GM12878 (cell line): ENCODE measurements at regions not wholly inside any gene's neighbourhood (a gene's known extent, or its start where the extent isn't known, plus 50 kb on each side); places are given as distances from the start of the nearest gene placed in this dataset.

Experiments used
- CTCF ChIP-seq, 3 experiments: IDR thresholded peaks in 2 of 3; conservative IDR thresholded peaks in 1 of 3; 2 replicates each; pipeline ENCODE4 v1.5.1; 2011; ENCODE audit warnings: low read depth in 3 of 3, low read length in 3 of 3, mild to moderate bottlenecking in 3 of 3, control low read depth in 2 of 3, moderate library complexity in 2 of 3, inconsistent platforms in 1 of 3, mixed read lengths in 1 of 3; ENCODE audit not compliant: control insufficient read depth in 2 of 3, insufficient read depth in 1 of 3; ENCODE audit errors: extremely low read depth in 1 of 3
- EED ChIP-seq: sonication (generic); IDR thresholded peaks from 2 replicates; pipeline ENCODE4 v1.6.1; 2016; ENCODE audit warnings: antibody characterized with exemption, low read depth
- ESRRA ChIP-seq: IDR thresholded peaks from 2 replicates; pipeline ENCODE4 v1.6.1; 2012; ENCODE audit warnings: mild to moderate bottlenecking, low read length, improper control_type of control experiment
- FOXK2 ChIP-seq: fragments of 450-650 bp; IDR thresholded peaks from 2 replicates; pipeline ENCODE4 v1.6.1; 2017; ENCODE audit warnings: mild to moderate bottlenecking, moderate library complexity
- MXI1 ChIP-seq: fragments of 150-350 bp; IDR thresholded peaks from 2 replicates; pipeline ENCODE4 v1.6.1; 2011; ENCODE audit warnings: low read depth, mild to moderate bottlenecking, inconsistent platforms, low read length, improper control_type of control experiment
- NFIC ChIP-seq: IDR thresholded peaks from 2 replicates; pipeline ENCODE4 v1.6.1; 2012; ENCODE audit warnings: low read depth, mild to moderate bottlenecking, inconsistent platforms, low read length, moderate library complexity
- POLR2A ChIP-seq: IDR thresholded peaks from 2 replicates; pipeline ENCODE4 v1.6.1; 2011; ENCODE audit warnings: low read depth, mild to moderate bottlenecking, low read length
- POLR2AphosphoS5 ChIP-seq: IDR thresholded peaks from 2 replicates; pipeline ENCODE4 v1.6.1; 2011; ENCODE audit warnings: mild to moderate bottlenecking, low read length, inconsistent platforms
- REST ChIP-seq: IDR thresholded peaks from 2 replicates; pipeline ENCODE4 v1.6.1; 2012; ENCODE audit warnings: mild to moderate bottlenecking, low read depth, low read length
- RFX5 ChIP-seq: IDR thresholded peaks from 2 replicates; pipeline ENCODE4 v1.6.1; 2011; ENCODE audit warnings: low read depth, low read length, improper control_type of control experiment
- SMAD1 ChIP-seq: fragments of 450-650 bp; IDR thresholded peaks from 2 replicates; pipeline ENCODE4 v1.6.1; 2018; ENCODE audit warnings: mild to moderate bottlenecking, low read depth; ENCODE audit not compliant: partially characterized antibody

- no peak for TF ChIP-seq REST
- peak; percentile 47; the same call in 1 of the 2 replicates for TF ChIP-seq POLR2A
- TF ChIP-seq MXI1, result peak; percentile 94
- TF ChIP-seq SMAD1, result no peak
- no peak for TF ChIP-seq EED
- TF ChIP-seq CTCF (IDR thresholded peaks at IDR 0.05 in 2 of 3, conservative IDR thresholded peaks at IDR 0.05 in 1 of 3; ENCODE audit: control insufficient read depth in 2 of 3, extremely low read depth in 1 of 3, insufficient read depth in 1 of 3, low read depth in 3 of 3, low read length in 3 of 3), result peak; percentile 96 to 99 (median 96)
- no peak for TF ChIP-seq NFIC
- TF ChIP-seq POLR2AphosphoS5, result no peak
- TF ChIP-seq RFX5, result no peak
- TF ChIP-seq FOXK2, result no peak
- peak; percentile 65; the same call in 1 of the 2 replicates for TF ChIP-seq ESRRA
Measured at GRCh38 chr1:222465211-222466041, 82.5 kb downstream of the HHIPL2 start.
